ENCODE measurements at regions not wholly inside any gene's neighbourhood (a gene's known extent, or its start where the extent isn't known, plus 50 kb on each side); places are given as distances from the start of the nearest gene placed in this dataset.

DNA sequence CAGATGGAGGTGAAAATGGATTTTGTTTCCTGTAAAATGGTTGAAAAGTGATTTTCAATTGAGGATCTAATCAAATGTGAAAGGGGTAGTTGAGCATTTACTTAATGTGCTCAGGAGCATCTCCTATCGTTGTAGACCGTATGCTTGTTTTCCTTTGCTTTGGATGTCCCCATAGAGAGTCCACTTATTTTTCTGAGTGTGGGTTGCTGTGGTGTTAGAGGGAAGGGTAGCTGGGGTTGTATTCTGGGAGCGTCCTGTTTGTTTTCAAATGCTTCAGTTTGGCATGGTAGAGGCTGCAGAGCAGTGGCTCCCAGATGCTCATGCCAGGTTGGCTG is 154.1 kb downstream of the MAT2B start:
- POLR2A ChIA-PET, result no interaction called here
- Mint-ChIP-seq H3K36me3 (ENCODE audit: low read depth) (no peaks in the 10 kb centered on the region), H3K27me3 (no peaks in the 10 kb centered on the region), H3K4me1 (ENCODE audit: low read depth) (no peaks in the 10 kb centered on the region), H3K9me3 (peaks cover 2% of the 10 kb centered on the region), H3K27ac (no peak overlapping the region), H3K4me3 (no peak overlapping the region)
- TF ChIP-seq, protein P1, sequence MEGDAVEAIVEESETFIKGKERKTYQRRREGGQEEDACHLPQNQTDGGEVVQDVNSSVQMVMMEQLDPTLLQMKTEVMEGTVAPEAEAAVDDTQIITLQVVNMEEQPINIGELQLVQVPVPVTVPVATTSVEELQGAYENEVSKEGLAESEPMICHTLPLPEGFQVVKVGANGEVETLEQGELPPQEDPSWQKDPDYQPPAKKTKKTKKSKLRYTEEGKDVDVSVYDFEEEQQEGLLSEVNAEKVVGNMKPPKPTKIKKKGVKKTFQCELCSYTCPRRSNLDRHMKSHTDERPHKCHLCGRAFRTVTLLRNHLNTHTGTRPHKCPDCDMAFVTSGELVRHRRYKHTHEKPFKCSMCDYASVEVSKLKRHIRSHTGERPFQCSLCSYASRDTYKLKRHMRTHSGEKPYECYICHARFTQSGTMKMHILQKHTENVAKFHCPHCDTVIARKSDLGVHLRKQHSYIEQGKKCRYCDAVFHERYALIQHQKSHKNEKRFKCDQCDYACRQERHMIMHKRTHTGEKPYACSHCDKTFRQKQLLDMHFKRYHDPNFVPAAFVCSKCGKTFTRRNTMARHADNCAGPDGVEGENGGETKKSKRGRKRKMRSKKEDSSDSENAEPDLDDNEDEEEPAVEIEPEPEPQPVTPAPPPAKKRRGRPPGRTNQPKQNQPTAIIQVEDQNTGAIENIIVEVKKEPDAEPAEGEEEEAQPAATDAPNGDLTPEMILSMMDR (IDR thresholded peaks at IDR 0.05), result no peak
- CTCF ChIA-PET, result no interaction called here
- ATAC-seq (no peak), DNase-seq (no peak)
- intact Hi-C loops (cut with micrococcal nuclease), result no loop called here

DNA sequence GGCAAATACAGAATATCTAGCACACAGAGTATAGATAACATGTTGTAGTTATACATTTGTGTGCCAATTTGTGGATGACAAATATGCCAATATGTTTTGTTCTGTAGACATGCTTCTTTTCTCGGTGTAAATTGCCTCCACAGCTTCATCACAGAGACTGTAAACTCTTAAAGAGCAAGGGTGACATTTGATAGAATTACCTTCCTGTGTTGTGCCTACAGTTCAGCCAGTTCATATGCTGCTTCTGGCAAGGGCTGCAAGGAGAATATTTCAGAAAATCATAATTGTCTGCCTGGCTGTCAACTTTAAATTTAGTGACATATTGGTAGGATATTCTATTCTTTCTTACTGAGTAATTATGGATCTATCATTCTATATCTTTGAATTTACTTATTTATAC is 155.1 kb downstream of the MAT2B start:
- Mint-ChIP-seq H3K4me3 (no peak overlapping the region), H3K27ac (no peak overlapping the region), H3K4me1 (ENCODE audit: low read depth) (no peaks in the 10 kb centered on the region), H3K27me3 (no peaks in the 10 kb centered on the region), H3K9me3 (no peaks in the 10 kb centered on the region), H3K36me3 (ENCODE audit: low read depth) (no peaks in the 10 kb centered on the region)
- POLR2A ChIA-PET, result no interaction called here
- DNase-seq (no peak), ATAC-seq (no peak)
- CTCF ChIA-PET, result no interaction called here
- TF ChIP-seq, protein P1 (IDR thresholded peaks at IDR 0.05), result no peak
- intact Hi-C loops (cut with micrococcal nuclease), result no loop called here

DNA sequence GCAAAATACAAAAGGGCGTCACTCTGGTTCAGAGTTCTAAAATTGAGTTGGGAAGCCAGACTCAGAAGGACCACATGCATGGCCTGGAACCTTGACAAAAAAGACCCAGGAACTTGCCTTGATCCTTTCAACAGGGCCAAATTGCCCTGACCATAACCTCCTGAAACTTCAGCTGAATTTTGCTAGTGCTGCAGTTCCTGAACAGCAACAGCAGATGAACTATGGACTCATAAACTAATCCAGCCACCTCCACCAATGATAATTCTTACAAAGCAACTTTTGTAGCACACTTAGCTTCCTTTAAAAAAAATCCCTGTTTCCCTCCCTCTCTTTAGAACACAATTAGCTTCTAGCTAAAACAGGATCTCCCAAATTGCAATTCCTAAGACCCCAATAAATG is 155.9 kb downstream of the MAT2B start:
- intact Hi-C loops (cut with micrococcal nuclease), result no loop called here
- Mint-ChIP-seq H3K36me3 (ENCODE audit: low read depth) (no peaks in the 10 kb centered on the region), H3K9me3 (no peaks in the 10 kb centered on the region), H3K27ac (no peak overlapping the region), H3K4me1 (ENCODE audit: low read depth) (no peaks in the 10 kb centered on the region), H3K27me3 (no peaks in the 10 kb centered on the region), H3K4me3 (no peak overlapping the region)
- TF ChIP-seq, protein P1 (IDR thresholded peaks at IDR 0.05), result no peak
- POLR2A ChIA-PET, result no interaction called here
- CTCF ChIA-PET, result no interaction called here
- ATAC-seq, result no peak
- no peak for DNase-seq

DNA sequence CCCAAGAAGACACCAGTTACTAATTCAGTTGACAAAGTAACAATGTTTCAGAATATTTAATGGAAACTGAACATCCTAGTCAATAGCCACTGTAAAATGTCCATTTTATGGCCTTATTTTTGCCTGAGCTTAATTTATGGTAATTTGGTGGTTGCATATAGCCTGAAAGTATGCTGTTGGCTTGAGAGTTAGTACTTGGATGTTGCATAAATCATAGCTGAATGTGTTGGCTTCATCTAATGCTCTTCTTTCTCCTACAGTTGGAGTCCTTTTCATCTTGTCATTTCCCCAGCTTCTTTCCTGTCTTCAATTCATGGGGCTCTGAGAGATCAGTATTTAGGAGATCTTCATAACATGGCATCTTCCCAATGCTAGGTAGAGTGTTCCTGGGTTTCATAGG is 164.6 kb downstream of the MAT2B start:
- no peak for ATAC-seq
- TF ChIP-seq, protein P1 (IDR thresholded peaks at IDR 0.05), result no peak
- POLR2A ChIA-PET, result no interaction called here
- no peak overlapping the region for H3K27ac Mint-ChIP-seq
- H3K9me3 Mint-ChIP-seq, result no peaks in the 10 kb centered on the region
- no peaks in the 10 kb centered on the region for H3K4me1 Mint-ChIP-seq (ENCODE audit: low read depth)
- intact Hi-C loops (cut with micrococcal nuclease), result no loop called here
- H3K27me3 Mint-ChIP-seq, result peaks cover 5% of the 10 kb centered on the region
- H3K4me3 Mint-ChIP-seq, result no peak overlapping the region
- no peaks in the 10 kb centered on the region for H3K36me3 Mint-ChIP-seq (ENCODE audit: low read depth)
- CTCF ChIA-PET, result no interaction called here
- no peak for DNase-seq

DNA sequence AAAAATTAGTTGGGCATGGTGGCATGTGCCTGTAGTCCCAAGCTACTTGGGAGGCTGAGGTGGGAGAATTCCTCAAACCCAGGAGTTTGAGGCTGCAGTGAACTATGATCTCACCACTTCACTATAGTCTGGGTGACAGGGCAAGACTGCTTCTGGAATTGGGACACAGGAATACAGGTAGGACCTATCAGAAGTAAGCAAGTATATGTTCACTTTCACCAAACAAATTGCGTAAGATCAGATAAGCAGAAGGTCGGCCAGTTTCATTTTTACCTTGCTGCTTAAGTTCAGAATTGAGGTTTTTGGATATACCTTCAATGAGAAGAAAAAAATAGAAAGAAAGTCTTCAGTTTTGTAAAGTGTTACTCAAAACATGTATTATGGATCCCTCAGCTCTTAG is 171.7 kb downstream of the MAT2B start:
- H3K4me3 Mint-ChIP-seq, result no peak overlapping the region
- no peak for DNase-seq
- no peaks in the 10 kb centered on the region for H3K36me3 Mint-ChIP-seq (ENCODE audit: low read depth)
- POLR2A ChIA-PET, result no interaction called here
- CTCF ChIA-PET, result no interaction called here
- H3K4me1 Mint-ChIP-seq (ENCODE audit: low read depth), result no peaks in the 10 kb centered on the region
- H3K9me3 Mint-ChIP-seq, result no peaks in the 10 kb centered on the region
- H3K27me3 Mint-ChIP-seq, result no peaks in the 10 kb centered on the region
- no peak for ATAC-seq
- H3K27ac Mint-ChIP-seq, result no peak overlapping the region
- TF ChIP-seq, protein P1 (IDR thresholded peaks at IDR 0.05), result no peak
- intact Hi-C loops (cut with micrococcal nuclease), result no loop called here

Measured in activated CD8-positive, alpha-beta T cell treated with anti-CD3 and anti-CD28 coated beads for 36 hours (primary cell).